Suppressor macrophage treated with lipopolysaccharide for 1 hour (primary cell): ENCODE measurements at regions not wholly inside any gene's neighbourhood (a gene's known extent, or its start where the extent isn't known, plus 50 kb on each side); places are given as distances from the start of the nearest gene placed in this dataset.
"Not testable (repeated sequence)": the region's sequence is repeated elsewhere in the genome, so short reads cannot be mapped to it uniquely, and the experiment has no call there.

Experiments
- DNase-seq, 3 donors: peaks; one replicate each; pipeline ENCODE4 v3.0.0-alpha.2; 2020 to 2022

GRCh38 chr10:20486791-20487190 lies 410.3 kb downstream of the NEBL start:
- no peak for DNase-seq

DNA sequence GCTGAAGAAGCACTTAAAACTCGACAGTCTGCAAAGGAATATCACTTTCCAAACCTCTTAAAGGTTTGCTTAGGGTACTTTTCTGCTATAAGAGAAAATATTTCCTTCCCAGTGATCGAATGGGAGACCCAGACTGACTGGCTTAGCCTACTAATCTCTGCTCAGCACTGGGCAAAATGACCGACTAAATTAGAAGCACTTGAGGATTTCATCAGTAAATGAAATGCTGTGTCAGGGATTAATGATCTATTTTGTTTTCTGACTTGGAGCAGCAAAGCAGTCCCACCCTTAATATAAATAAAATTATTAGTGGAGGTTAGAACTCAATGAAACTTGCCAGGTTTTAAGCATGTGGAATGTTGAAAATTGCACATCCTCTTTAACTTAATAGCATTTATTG lies 411.6 kb downstream of the NEBL start:
- DNase-seq, result no peak

GRCh38 chr10:20481054-20481453 lies 416.1 kb downstream of the NEBL start:
- no peak for DNase-seq

DNA sequence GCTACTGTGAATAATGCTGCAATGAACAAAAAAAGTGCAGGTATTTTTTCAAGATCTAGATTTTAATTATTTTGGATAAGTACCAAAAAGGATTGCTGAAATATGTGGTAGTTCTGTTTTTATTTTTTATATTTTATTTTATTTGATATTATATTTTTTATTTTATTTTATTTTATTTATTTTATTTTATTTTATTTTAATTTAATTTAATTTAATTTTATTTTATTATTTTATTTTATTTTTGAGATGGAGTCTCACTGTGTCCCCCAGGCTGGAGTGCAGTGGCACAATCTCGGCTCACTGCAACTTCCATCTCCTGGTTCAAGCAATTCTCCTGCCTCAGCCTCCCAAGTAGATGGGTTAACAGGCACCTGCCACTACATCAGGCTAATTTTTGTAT lies 416.5 kb downstream of the NEBL start:
- not testable (repeated sequence) for DNase-seq

- no peak for DNase-seq
Measured at GRCh38 chr10:20474064-20474463, 423.0 kb downstream of the NEBL start.

- no peak for DNase-seq
Measured at GRCh38 chr10:20473023-20473760, 423.9 kb downstream of the NEBL start.

DNA sequence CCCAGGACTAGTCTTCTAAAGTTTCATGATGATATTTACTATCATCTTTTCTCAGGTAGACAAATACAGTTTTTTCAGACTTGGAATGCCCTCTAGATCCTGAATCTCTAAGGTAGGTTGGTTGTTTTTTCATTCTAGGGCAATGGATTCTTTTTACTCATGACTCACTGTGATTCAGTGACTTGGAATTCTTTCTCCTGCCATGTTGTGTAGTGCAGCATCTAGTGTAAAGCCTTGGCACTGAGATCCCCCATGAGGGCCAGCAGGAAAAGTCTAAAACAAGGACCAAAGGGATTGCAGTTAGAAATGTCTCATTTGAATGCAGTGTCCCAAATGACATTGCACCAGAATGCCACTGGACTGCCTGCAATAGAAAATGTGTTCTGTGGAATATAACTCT lies 430.4 kb downstream of the NEBL start:
- DNase-seq, result no peak

- no peak for DNase-seq
Measured at GRCh38 chr10:20457649-20458048, 439.5 kb downstream of the NEBL start.

GRCh38 chr10:20455774-20456173 lies 441.3 kb downstream of the NEBL start:
- DNase-seq, result no peak

- no peak for DNase-seq
Measured at GRCh38 chr10:20454331-20454730, 442.8 kb downstream of the NEBL start.

DNA sequence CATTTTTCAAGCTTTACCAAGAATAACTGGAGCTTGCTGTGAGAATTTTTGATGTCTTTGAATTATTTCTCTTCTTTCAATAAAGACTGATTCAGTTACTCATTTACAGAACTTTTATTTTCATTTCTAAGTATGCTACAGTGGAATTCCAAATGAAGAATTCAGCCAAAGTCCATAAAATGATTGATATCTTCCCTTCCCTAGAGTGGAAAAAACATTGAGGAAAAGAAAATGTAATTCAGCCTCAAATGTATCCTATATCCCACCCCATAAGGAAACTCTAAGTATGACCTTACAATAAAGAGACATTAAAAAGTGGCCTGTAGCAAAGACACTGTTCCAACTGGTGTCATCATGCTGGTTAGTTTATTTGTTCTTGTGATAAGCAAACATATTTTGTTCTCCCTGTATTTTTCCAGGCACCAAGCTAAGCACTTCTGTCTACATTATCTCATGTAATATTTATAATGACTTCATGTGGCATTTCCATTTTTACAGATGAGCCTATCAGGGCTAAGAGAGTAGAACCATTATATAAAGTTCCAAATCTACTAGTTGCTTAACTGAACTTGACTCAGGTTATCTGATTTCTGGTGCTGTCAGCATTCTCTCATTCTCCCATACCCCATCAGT lies 450.4 kb downstream of the NEBL start:
- no peak for DNase-seq

DNA sequence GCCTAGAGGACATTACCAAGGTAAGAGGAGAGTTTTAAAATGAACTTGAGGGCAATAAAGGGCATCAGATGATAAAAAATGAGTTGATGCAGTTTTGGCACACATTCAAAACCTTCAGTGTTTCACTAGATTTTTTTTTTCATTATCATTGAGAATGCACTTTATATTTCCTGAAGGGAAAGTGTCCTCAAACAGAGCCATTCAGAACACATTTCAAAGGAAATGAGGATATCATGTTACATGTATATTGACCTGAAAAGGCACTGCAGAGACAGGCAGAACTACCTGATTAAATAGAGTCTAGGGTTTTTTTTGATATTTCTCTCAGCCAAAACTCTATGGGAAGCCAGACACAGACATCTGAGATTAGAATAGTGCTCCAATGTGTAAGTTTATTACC lies 454.0 kb downstream of the NEBL start:
- no peak for DNase-seq

GRCh38 chr10:20429742-20430141 lies 467.4 kb downstream of the NEBL start:
- DNase-seq, result no peak

GRCh38 chr10:20427821-20428220 lies 469.3 kb downstream of the NEBL start:
- DNase-seq, result no peak

GRCh38 chr10:20418286-20418685 lies 478.8 kb downstream of the NEBL start:
- no peak for DNase-seq

DNA sequence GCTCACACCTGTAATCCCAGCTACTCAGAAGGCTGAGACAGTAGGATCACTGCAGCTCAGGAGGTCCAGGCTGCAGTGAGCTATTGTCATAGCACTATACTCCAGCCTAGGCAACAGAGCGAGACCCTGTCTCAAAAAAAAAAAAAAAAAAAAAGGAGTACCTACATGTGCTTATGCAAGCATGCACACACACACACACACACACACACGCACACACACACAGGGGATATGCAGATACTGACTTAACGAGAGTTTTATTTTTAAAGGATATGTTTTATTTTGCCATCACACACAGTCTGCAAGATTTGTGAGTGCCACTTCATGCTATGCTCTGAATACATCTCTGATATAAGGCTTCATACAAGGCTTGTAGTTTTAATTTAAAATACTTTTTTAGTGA lies 479.3 kb downstream of the NEBL start:
- no peak for DNase-seq

- DNase-seq, result no peak
Measured at GRCh38 chr10:20415684-20416083, 481.4 kb downstream of the NEBL start.

GRCh38 chr10:20407357-20407756 lies 489.8 kb downstream of the NEBL start:
- peak in 2 of 3 donors; percentile 2 to 21 for DNase-seq

- no peak for DNase-seq
Measured at GRCh38 chr10:20406281-20407104, 490.6 kb downstream of the NEBL start.

- DNase-seq, result no peak
Measured at GRCh38 chr10:20405761-20406160, 491.4 kb downstream of the NEBL start.

- DNase-seq, result no peak
Measured at GRCh38 chr10:20405050-20405449, 492.1 kb downstream of the NEBL start.

DNA sequence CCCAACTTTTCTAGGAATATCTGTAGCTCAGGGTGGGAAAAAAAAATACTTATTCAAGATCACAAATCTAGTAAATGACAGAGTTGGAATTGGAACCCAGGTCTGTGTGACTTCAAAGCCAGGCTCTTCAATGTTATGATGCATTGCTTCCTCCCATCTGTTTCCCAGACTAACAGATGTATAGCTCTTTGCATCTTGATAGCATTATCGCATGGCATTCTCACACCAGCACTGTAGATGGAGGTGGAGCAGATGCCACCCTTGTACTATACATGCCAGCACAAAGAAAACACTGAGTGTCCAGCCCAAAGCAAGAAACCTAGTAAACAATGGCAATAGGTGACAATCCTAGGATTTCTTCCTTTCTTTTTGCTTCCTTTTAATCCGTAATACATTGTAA lies 497.3 kb downstream of the NEBL start:
- DNase-seq, result no peak

- DNase-seq, result no peak
Measured at GRCh38 chr10:20396701-20397100, 500.4 kb downstream of the NEBL start.

DNA sequence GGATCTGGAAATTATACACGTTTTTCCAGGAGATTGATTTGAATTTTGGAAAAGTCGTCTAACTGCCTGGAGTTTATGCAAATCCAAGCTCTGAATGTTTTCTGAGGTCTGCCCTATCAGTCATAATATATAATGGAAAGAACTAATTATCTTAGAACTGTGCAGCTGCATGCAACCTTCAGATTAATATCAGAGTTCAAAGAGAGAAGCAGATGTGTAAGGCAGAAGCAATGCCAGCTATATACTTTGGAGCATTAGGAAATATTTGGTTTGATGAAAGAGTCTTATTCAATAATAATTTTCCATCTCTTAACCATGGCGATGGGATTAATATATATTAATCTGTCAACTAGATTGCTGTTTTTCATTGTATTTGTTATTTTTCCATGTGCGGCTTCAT lies 500.9 kb downstream of the NEBL start:
- DNase-seq, result no peak
